GM21367 (cell line): ENCODE measurements at regions not wholly inside any gene's neighbourhood (a gene's known extent, or its start where the extent isn't known, plus 50 kb on each side); places are given as distances from the start of the nearest gene placed in this dataset.
A peak's percentile ranks its signal among the peaks of the same experiment; 100 is the strongest.
"Not testable (repeated sequence)": the region's sequence is repeated elsewhere in the genome, so short reads cannot be mapped to it uniquely, and the experiment has no call there.

Experiments
- ATAC-seq: cut with Tn5 transposase; IDR thresholded peaks from one replicate; pipeline ENCODE4 v1.9.1; 2021; ENCODE audit not compliant: unreplicated experiment

- no peak for ATAC-seq
Observed at GRCh38 chr15:35211240-35211902, 126.3 kb upstream of the NANOGP8 start.

- no peak for ATAC-seq
Observed at GRCh38 chr15:35210370-35210769, 125.3 kb upstream of the NANOGP8 start.

GRCh38 chr15:35209838-35210237 lies 124.7 kb upstream of the NANOGP8 start:
- no peak for ATAC-seq

GRCh38 chr15:35208353-35208752 lies 123.3 kb upstream of the NANOGP8 start:
- ATAC-seq: no peak

GRCh38 chr15:35206060-35206675 lies 121.1 kb upstream of the NANOGP8 start:
- no peak for ATAC-seq

GRCh38 chr15:35198197-35198596 lies 113.1 kb upstream of the NANOGP8 start:
- no peak for ATAC-seq

- ATAC-seq: no peak
Observed at GRCh38 chr15:35197754-35198153, 112.7 kb upstream of the NANOGP8 start.

GRCh38 chr15:35197306-35197705 lies 112.2 kb upstream of the NANOGP8 start:
- ATAC-seq: no peak

- ATAC-seq: no peak
Observed at GRCh38 chr15:35196273-35196672, 111.2 kb upstream of the NANOGP8 start.

GRCh38 chr15:35195649-35196048 lies 110.6 kb upstream of the NANOGP8 start:
- no peak for ATAC-seq

- ATAC-seq: no peak
Observed at GRCh38 chr15:35195031-35195430, 109.9 kb upstream of the NANOGP8 start.

- no peak for ATAC-seq
Observed at GRCh38 chr15:35194296-35194695, 109.2 kb upstream of the NANOGP8 start.

- ATAC-seq: no peak
Observed at GRCh38 chr15:35191783-35192182, 106.7 kb upstream of the NANOGP8 start.

- ATAC-seq: no peak
Observed at GRCh38 chr15:35186346-35186745, 101.3 kb upstream of the NANOGP8 start.

GRCh38 chr15:35184646-35185045 lies 99.6 kb upstream of the NANOGP8 start:
- no peak for ATAC-seq

- peak; percentile 80 for ATAC-seq
Observed at GRCh38 chr15:35182841-35183479, 97.9 kb upstream of the NANOGP8 start.

- peak; percentile 61 for ATAC-seq
Observed at GRCh38 chr15:35181538-35181937, 96.4 kb upstream of the NANOGP8 start.

GRCh38 chr15:35179739-35180138 lies 94.6 kb upstream of the NANOGP8 start:
- ATAC-seq: no peak

GRCh38 chr15:35178186-35178585 lies 93.1 kb upstream of the NANOGP8 start:
- not testable (repeated sequence) for ATAC-seq

GRCh38 chr15:35174948-35175347 lies 89.9 kb upstream of the NANOGP8 start:
- no peak for ATAC-seq

- no peak for ATAC-seq
Observed at GRCh38 chr15:35173444-35174118, 88.5 kb upstream of the NANOGP8 start.

- ATAC-seq: no peak
Observed at GRCh38 chr15:35170207-35170606, 85.1 kb upstream of the NANOGP8 start.
